ENCODE measurements at regions not wholly inside any gene's neighbourhood (a gene's known extent, or its start where the extent isn't known, plus 50 kb on each side); places are given as distances from the start of the nearest gene placed in this dataset.

DNA sequence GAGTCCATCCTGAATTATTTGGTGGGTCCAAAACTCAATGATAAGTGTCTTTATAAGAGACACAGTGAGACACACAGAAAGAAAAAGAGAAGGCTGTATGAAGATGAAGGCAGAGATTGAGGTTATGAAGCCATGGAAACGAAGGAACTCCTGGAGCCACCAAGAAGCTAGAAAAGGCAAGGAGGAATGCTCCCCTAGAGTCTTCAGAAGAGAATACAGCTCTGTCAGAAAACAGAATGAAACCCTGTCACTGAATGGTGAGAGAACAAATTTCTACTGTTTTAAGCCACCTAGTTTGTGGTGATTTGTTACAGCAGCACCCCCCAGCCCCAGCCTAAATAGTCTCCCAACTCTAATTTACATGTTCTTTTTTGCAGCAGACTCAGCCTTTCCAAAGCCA lies 635.1 kb downstream of the EPHA7 start:
- TF ChIP-seq POLR2A (IDR thresholded peaks at IDR 0.05), result no peak
- TF ChIP-seq, protein P1, sequence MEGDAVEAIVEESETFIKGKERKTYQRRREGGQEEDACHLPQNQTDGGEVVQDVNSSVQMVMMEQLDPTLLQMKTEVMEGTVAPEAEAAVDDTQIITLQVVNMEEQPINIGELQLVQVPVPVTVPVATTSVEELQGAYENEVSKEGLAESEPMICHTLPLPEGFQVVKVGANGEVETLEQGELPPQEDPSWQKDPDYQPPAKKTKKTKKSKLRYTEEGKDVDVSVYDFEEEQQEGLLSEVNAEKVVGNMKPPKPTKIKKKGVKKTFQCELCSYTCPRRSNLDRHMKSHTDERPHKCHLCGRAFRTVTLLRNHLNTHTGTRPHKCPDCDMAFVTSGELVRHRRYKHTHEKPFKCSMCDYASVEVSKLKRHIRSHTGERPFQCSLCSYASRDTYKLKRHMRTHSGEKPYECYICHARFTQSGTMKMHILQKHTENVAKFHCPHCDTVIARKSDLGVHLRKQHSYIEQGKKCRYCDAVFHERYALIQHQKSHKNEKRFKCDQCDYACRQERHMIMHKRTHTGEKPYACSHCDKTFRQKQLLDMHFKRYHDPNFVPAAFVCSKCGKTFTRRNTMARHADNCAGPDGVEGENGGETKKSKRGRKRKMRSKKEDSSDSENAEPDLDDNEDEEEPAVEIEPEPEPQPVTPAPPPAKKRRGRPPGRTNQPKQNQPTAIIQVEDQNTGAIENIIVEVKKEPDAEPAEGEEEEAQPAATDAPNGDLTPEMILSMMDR (IDR thresholded peaks at IDR 0.05), result no peak
